ENCODE measurements at regions not wholly inside any gene's neighbourhood (a gene's known extent, or its start where the extent isn't known, plus 50 kb on each side); places are given as distances from the start of the nearest gene placed in this dataset.

- TF ChIP-seq CTCF (IDR thresholded peaks at IDR 0.05) (no peak), EP300 (IDR thresholded peaks at IDR 0.05) (no peak)
Observed at GRCh38 chr6:84464471-84464870, 237.0 kb upstream of the CEP162 start.

All from tibial nerve (tissue), 4 donors.